Neutrophil (primary cell): ENCODE measurements at regions not wholly inside any gene's neighbourhood (a gene's known extent, or its start where the extent isn't known, plus 50 kb on each side); places are given as distances from the start of the nearest gene placed in this dataset.

Experiments used
- H3K27ac ChIP-seq: fragments of 200-600 bp; sonication (generic); 2 replicates; pipeline ENCODE4 v1.5.1; 2016; ENCODE audit warnings: mild to moderate bottlenecking, moderate library complexity
- H3K27me3 ChIP-seq: fragments of 200-600 bp; sonication (generic); 2 replicates; pipeline ENCODE4 v1.6.0; 2016; ENCODE audit warnings: mild to moderate bottlenecking
- H3K36me3 ChIP-seq: fragments of 200-600 bp; sonication (generic); 2 replicates; pipeline ENCODE4 v1.5.1; 2017
- H3K4me1 ChIP-seq, 2 experiments: fragments of 200-600 bp in 1 of 2; sonication (generic) in 1 of 2; 1 replicate in 1 of 2; 2 replicates in 1 of 2; pipeline versions ENCODE4 v1.5.1 to v1.6.1; 2013 to 2016; ENCODE audit warnings: low read depth in 1 of 2, low read length in 1 of 2, mild to moderate bottlenecking in 1 of 2, moderate library complexity in 1 of 2; ENCODE audit not compliant: control insufficient read depth in 1 of 2, insufficient read depth in 1 of 2
- H3K4me3 ChIP-seq, 2 experiments: fragments of 200-600 bp in 1 of 2; sonication (generic) in 1 of 2; 1 replicate in 1 of 2; 2 replicates in 1 of 2; pipeline ENCODE4 v1.5.1; 2013 to 2016; ENCODE audit warnings: low read depth in 1 of 2, low read length in 1 of 2, mild to moderate bottlenecking in 1 of 2, moderate library complexity in 1 of 2
- H3K9me3 ChIP-seq: fragments of 200-600 bp; sonication (generic); 2 replicates; pipeline ENCODE4 v1.5.1; 2016
- TF ChIP-seq, protein P1 (sequence below): fragments of 200-600 bp; sonication (generic); IDR thresholded peaks from 2 replicates; pipeline ENCODE4 v1.5.1; 2016; ENCODE audit warnings: antibody characterized with exemption

DNA sequence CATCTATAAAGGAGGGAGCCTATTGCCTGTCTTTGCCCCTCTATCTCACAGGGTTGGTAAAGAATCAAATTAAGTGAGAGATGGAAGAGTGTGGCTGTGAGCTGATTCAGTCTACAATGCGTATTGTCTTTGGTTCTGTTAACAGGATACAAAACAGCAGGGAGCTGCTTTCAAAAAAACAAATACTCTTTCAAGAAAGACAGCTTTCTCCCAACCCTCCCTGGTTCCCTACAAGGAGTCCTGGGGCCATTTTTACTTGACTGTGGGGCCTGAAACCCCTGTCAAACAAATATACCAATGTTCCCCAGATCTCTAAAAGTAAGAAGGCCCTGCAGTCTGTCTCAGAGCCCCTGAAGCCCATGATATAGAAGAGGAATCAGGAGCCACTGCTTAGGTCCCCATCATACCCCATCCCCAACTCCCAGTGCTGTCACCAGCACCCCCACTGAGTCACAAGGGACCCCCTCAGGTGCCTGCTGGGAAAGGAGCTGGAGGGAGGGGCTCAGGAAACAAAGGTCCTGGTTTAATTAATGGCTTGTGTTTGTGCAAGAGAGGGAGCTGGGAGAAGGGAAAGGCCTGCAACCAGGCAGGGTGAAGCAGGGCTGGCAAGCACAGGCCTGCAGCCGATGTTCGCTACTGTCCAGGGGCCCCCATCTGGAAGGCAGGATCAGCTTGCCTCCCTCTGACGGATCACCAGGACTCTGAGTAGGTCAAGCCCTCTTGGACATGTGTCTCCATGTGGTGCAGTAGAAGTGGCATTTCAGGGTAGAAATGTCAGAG is 182.0 kb upstream of the GHITM start:
- TF ChIP-seq, protein P1, sequence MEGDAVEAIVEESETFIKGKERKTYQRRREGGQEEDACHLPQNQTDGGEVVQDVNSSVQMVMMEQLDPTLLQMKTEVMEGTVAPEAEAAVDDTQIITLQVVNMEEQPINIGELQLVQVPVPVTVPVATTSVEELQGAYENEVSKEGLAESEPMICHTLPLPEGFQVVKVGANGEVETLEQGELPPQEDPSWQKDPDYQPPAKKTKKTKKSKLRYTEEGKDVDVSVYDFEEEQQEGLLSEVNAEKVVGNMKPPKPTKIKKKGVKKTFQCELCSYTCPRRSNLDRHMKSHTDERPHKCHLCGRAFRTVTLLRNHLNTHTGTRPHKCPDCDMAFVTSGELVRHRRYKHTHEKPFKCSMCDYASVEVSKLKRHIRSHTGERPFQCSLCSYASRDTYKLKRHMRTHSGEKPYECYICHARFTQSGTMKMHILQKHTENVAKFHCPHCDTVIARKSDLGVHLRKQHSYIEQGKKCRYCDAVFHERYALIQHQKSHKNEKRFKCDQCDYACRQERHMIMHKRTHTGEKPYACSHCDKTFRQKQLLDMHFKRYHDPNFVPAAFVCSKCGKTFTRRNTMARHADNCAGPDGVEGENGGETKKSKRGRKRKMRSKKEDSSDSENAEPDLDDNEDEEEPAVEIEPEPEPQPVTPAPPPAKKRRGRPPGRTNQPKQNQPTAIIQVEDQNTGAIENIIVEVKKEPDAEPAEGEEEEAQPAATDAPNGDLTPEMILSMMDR, result no peak
- Histone ChIP-seq H3K36me3 (no peaks in the 10 kb centered on the region), H3K27me3 (no peaks in the 10 kb centered on the region), H3K9me3 (no peaks in the 10 kb centered on the region), H3K4me3 (no peak overlapping the region), H3K4me1 (no peaks in the 10 kb centered on the region), H3K27ac (no peak overlapping the region)

DNA sequence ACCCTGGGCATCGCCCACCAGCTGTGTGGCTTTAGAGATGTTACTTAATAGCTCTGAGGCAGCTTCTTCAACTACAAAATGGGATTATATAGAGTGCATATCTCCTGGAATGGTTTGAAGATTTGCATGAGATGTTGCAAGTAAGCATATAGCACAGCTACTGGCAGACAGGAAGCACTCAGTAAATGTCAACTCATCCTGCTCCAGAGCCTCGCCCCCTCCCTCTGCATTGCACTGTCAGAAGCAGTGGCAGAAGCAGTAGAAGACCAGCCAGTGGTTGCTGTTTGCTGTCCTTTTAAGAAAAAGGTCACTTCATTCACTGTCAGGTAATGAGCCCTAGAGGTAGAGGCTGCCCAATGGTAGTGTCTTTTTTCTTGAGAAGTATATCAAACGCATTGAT is 180.0 kb upstream of the GHITM start:
- Histone ChIP-seq H3K27me3 (no peaks in the 10 kb centered on the region), H3K4me1 (no peaks in the 10 kb centered on the region), H3K27ac (no peak overlapping the region), H3K36me3 (no peaks in the 10 kb centered on the region), H3K9me3 (no peaks in the 10 kb centered on the region), H3K4me3 (no peak overlapping the region)
- TF ChIP-seq, protein P1, result no peak

DNA sequence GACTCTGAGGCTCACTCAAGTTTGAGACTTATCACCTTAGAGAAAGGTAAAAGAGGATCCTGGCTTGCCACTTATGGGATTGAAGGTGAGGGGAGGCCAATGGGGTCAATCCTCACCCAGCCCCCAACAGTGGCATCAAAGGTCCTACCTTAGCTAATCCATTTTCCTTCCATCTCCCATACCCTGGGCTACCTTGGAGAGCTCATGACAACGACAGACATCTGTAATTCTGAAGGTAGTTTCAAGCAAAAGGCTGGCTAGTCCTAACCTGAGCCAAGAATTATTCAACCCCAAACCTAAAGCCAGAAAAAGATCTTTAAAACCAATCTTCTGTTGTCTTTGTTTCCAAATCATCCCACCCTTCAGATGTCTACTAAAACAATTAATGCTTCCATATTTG is 179.2 kb upstream of the GHITM start:
- Histone ChIP-seq H3K27me3 (no peaks in the 10 kb centered on the region), H3K4me1 (no peaks in the 10 kb centered on the region), H3K4me3 (no peak overlapping the region), H3K36me3 (no peaks in the 10 kb centered on the region), H3K9me3 (no peaks in the 10 kb centered on the region), H3K27ac (no peak overlapping the region)
- TF ChIP-seq, protein P1, result no peak

DNA sequence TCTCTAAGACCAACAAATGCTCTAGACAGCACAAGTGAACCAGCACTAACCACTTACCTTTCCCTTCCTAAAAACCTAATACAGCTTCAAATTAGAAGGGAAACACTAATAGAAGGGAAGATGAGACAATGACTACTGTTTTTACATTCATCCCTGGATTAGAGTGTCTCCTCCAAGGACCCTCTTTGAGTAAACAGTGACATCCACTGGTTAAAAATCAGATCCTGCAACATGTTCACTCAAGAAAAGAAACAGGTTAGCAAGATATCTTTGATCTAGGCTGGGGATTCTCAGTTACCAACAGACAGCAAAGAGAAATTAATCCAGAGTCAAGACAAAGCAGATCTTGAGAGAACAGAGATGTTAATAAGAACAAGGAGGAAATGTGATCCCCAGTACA is 177.7 kb upstream of the GHITM start:
- Histone ChIP-seq H3K36me3 (no peaks in the 10 kb centered on the region), H3K4me1 (no peaks in the 10 kb centered on the region), H3K27me3 (no peaks in the 10 kb centered on the region), H3K9me3 (no peaks in the 10 kb centered on the region), H3K27ac (no peak overlapping the region), H3K4me3 (no peak overlapping the region)
- TF ChIP-seq, protein P1, result no peak

DNA sequence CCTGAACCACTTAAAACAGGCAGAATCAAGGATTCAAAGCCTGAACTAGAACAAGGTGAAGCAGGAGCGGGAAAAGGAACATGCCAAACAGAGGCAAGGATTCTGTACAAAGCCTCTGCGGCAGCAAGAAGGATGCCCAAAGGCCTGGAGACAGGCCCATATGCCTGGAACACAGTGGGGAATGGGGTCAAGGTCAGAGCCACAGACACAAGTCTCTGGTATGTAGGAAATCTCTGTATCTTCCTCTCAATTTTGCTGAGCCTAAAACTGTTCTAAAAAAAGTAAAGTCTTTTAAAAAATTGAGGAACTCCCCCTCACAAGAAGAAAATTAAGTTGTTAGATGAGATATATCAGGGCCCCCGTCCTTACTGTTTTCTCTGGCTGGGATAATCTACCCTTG is 175.9 kb upstream of the GHITM start:
- Histone ChIP-seq H3K27me3 (no peaks in the 10 kb centered on the region), H3K4me1 (no peaks in the 10 kb centered on the region), H3K9me3 (no peaks in the 10 kb centered on the region), H3K4me3 (no peak overlapping the region), H3K36me3 (no peaks in the 10 kb centered on the region), H3K27ac (no peak overlapping the region)
- TF ChIP-seq, protein P1, result no peak
